Heart left ventricle (tissue), 16 donors: ENCODE measurements at regions not wholly inside any gene's neighbourhood (a gene's known extent, or its start where the extent isn't known, plus 50 kb on each side); places are given as distances from the start of the nearest gene placed in this dataset.
A peak's percentile ranks its signal among the peaks of the same experiment; 100 is the strongest.

Experiments
- ATAC-seq, 4 donors: fragments of 200-7000 bp; cut with Tn5 transposase; one replicate each; pipeline ENCODE4 v1.9.1; 2020 to 2022; ENCODE audit warnings: moderate library complexity in 4 of 4, mild to moderate bottlenecking in 3 of 4, moderate number of reproducible peaks in 1 of 4
- DNase-seq, 5 donors: peaks; one replicate each; pipeline ENCODE4 v3.0.0-alpha.2; 2020
- H3K27ac ChIP-seq, 12 donors: fragments of 200-600 bp; sonication (generic) in 4 of 12; one replicate each; pipeline versions ENCODE4 v1.5.0 to v1.8.0; 2016 to 2022; ENCODE audit warnings: mild to moderate bottlenecking in 2 of 12
- H3K27me3 ChIP-seq, 9 donors: fragments of 200-600 bp; sonication (generic) in 2 of 9; one replicate each; pipeline versions ENCODE4 v1.5.1 to v1.8.0; 2016 to 2022; ENCODE audit warnings: mild to moderate bottlenecking in 3 of 9
- H3K36me3 ChIP-seq, 9 donors: fragments of 200-600 bp; sonication (generic) in 2 of 9; one replicate each; pipeline versions ENCODE4 v1.5.0 to v1.8.0; 2018 to 2022; ENCODE audit warnings: mild to moderate bottlenecking in 2 of 9
- H3K4me1 ChIP-seq, 12 donors: fragments of 200-600 bp; sonication (generic) in 4 of 12; one replicate each; pipeline versions ENCODE4 v1.5.0 to v1.8.0; 2016 to 2022; ENCODE audit warnings: mild to moderate bottlenecking in 3 of 12
- H3K4me3 ChIP-seq, 12 donors: fragments of 200-600 bp; sonication (generic) in 4 of 12; one replicate each; pipeline versions ENCODE4 v1.5.0 to v1.8.0; 2017 to 2022; ENCODE audit warnings: mild to moderate bottlenecking in 9 of 12, moderate library complexity in 4 of 12
- H3K9me3 ChIP-seq, 12 donors: fragments of 200-600 bp; sonication (generic) in 4 of 12; one replicate each; pipeline versions ENCODE4 v1.5.0 to v1.8.0; 2016 to 2022; ENCODE audit warnings: mild to moderate bottlenecking in 1 of 12
- CTCF ChIP-seq, 12 donors: fragments of 200-600 bp; sonication (generic) in 4 of 12; IDR thresholded peaks; one replicate each; pipeline versions ENCODE4 v1.5.0 to v1.8.0; 2018 to 2022; ENCODE audit warnings: antibody characterized with exemption in 12 of 12, mild to moderate bottlenecking in 5 of 12
- POLR2A ChIP-seq, 2 donors: fragments of 450-650 bp; IDR thresholded peaks; one replicate each; pipeline ENCODE4 v1.6.1; 2017; ENCODE audit warnings: antibody characterized with exemption in 2 of 2, mild to moderate bottlenecking in 2 of 2, moderate library complexity in 2 of 2
- WGBS, 4 donors: extraction: QIAGEN DNeasy Blood & Tissue Kit in 2 of 4; methylation state at CpG; one replicate each; pipeline versions ENCODE4 v1.1.5 to v1.1.7; 2013 to 2018; 5-methylcytosine and 5-hydroxymethylcytosine counted together
- intact Hi-C, 10 donors: fragments of 100-400 bp; cut with DNase I; formaldehyde crosslinking; loops; one replicate each; pipeline versions ENCODE4 v1.11.1 to v1.14.2; 2022
- donor health status: ischemic (EF 13 %, LVEDD 7.1; RV severe dilation, severe dysfunction).
- donor health status: healthy with polysubstance abuse.
- donor health status: DM: no; HTN: yes; CAD: no.
- donor health status: DM: no; HTN: no; CAD: no.
- donor health status: ischemic (EF 25% LVEDD 6.9; RV normal size, moderate dysfunction).
- donor health status: ischemic (EF 25% LVEDD 5.7; RV mildly dilated, moderate dysfunction).
- donor health status: healthy.
- donor health status: DM: yes; HTN: yes; CAD: no.
- donor health status: ischemic (EF 35%, LVEDD 5.7; RV mildly dilated, moderate dysfunction).
- donor health status: nonischemic (EF 11% LVEDD 7.7; RV severe dilation, severe dysfunction).
- donor health status: DM: yes; HTN: yes; CAD: no.
- donor health status: PGD.
- donor health status: ischemic (EF 29% LVEDD 5.4; RV normal size, mild dysfunction).
- donor health status: nonischemic (EF 23%, LVEDD 6.1; RV moderate dilation, normal function).

DNA sequence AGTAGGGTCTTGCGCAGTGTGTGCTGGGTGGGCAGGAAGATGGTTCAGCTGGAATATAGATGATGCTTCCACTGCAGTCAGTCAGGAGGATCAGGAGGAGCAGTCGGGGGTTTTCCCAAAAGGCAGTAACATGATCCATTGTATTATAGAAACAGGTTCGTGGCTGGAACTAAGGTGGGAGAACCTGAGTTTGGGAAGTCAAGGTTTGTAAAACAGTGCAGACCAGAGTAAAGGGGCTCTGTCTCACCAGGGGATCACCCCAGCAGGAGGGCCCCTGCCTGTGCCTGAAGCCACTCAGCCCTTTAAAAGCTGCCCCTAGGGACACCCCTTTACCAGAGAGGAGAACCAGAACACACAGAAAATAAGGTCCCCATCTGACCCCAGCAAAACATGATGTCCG lies 213.4 kb downstream of the AUH start:
- peaks cover 0 to 18% (median 0%) of the 10 kb centered on the region in 12 donors for H3K9me3 ChIP-seq
- TF ChIP-seq POLR2A (IDR thresholded peaks at IDR 0.05) (no peak), CTCF (IDR thresholded peaks at IDR 0.05) (no peak)
- no peak for DNase-seq
- no peak overlapping the region for H3K27ac ChIP-seq
- H3K36me3 ChIP-seq, result no peaks in the 10 kb centered on the region
- no peaks in the 10 kb centered on the region for H3K27me3 ChIP-seq
- ATAC-seq, result no peak
- no peak overlapping the region for H3K4me3 ChIP-seq
- H3K4me1 ChIP-seq, result peaks cover 0 to 39% (median 0%) of the 10 kb centered on the region in 12 donors
- intact Hi-C loops, result no loop called here
- 45 to 71% (median 63%) methylated on average over 3 to 4 of the region's 4 CpGs for WGBS, 4 donors

DNA sequence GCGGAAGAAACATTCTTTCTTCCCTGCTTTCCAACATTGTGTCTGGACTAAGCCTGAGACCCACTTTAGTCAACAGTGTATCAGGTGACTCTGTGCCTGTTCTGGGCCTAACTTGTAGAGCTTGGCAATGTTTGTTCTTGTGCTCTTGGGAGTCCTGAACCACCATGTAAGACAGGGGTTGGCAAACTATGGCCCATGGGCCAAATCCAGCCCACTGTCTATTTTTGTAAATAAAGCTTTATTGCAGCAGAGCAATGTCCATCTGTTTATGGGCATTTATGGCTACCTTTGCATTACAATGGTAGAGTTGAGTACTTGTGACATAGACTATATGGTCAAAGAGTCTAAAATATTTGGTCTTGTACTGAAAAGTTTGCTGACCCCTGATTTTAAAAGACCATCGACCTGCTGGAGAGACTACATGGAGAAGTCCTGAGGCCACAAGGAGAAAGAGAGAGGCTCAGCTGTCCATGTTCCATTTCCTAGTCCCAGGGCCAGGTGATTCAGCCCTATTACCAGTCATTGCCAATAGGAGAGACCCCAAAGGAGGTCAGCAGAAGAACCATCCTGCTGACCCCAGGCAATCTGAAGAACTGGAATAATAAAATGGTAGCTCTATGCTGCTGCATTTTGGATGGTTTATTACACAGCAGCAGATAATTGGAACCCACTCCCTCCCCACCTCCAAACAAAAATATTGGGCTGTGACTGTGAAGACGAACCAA lies 211.3 kb downstream of the AUH start:
- Histone ChIP-seq H3K4me3 (no peak overlapping the region), H3K27me3 (no peaks in the 10 kb centered on the region), H3K36me3 (no peaks in the 10 kb centered on the region), H3K9me3 (peaks cover 0 to 18% (median 0%) of the 10 kb centered on the region in 12 donors), H3K4me1 (peaks cover 0 to 39% (median 0%) of the 10 kb centered on the region in 12 donors), H3K27ac (peak overlapping the region in 2 of 12 donors; percentile 17 to 34)
- no peak for DNase-seq
- no peak for ATAC-seq
- intact Hi-C loops, result loop anchor here in 1 of 10 donors (10.0 kb wide), 1 partner anchor 46 kb away; no protein-coding TSS in a partner anchor
- TF ChIP-seq CTCF (IDR thresholded peaks at IDR 0.05) (no peak), POLR2A (IDR thresholded peaks at IDR 0.05) (no peak)
- WGBS, 4 donors, result 85 to 93% (median 89%) methylated on average over 3 of the region's 3 CpGs

GRCh38 chr9:91150998-91151717 lies 210.6 kb downstream of the AUH start:
- ATAC-seq, result peak in 3 of 4 donors; percentile 31 to 45 (median 44)
- H3K4me3 ChIP-seq, result no peak overlapping the region
- 76 to 89% (median 85%) methylated on average over 5 of the region's 5 CpGs for WGBS, 4 donors
- DNase-seq, result no peak
- intact Hi-C loops, result loop anchor here in 1 of 10 donors (10.0 kb wide), 1 partner anchor 46 kb away; no protein-coding TSS in a partner anchor
- H3K27ac ChIP-seq, result peak overlapping the region in 1 of 12 donors; percentile 34
- TF ChIP-seq CTCF (IDR thresholded peaks at IDR 0.05) (no peak), POLR2A (IDR thresholded peaks at IDR 0.05) (no peak)
- H3K36me3 ChIP-seq, result no peaks in the 10 kb centered on the region
- H3K9me3 ChIP-seq, result peaks cover 0 to 18% (median 0%) of the 10 kb centered on the region in 12 donors
- H3K4me1 ChIP-seq, result peaks cover 0 to 39% (median 0%) of the 10 kb centered on the region in 12 donors
- no peaks in the 10 kb centered on the region for H3K27me3 ChIP-seq

DNA sequence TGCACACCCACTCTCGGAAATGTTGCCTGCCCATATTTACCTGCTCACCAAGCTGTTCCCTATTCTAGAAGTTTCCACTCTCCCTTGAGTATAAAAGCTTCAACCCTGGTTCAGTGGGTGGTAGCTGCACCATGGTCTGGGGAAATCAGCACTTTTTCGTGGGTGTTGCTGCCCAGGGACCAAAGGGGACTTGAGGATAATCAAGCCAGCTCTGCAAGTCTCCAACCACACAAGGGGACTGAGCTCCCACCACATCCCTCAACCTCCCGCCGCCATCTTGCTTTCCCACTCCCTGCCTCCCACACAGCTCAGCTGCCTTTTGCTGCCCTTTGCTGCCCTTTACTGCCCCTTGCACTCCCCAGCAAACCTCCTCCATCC lies 210.0 kb downstream of the AUH start:
- 83 to 87% (median 87%) methylated on average over 4 of the region's 4 CpGs for WGBS, 4 donors
- no peak for TF ChIP-seq CTCF (IDR thresholded peaks at IDR 0.05)
- TF ChIP-seq POLR2A (IDR thresholded peaks at IDR 0.05), result no peak
- H3K27ac ChIP-seq, result no peak overlapping the region

More for the DNA sequence above, 210.0 kb downstream of the AUH start:
- no peaks in the 10 kb centered on the region for H3K27me3 ChIP-seq
- H3K9me3 ChIP-seq, result peaks cover 0 to 18% (median 0%) of the 10 kb centered on the region in 12 donors
- peaks cover 0 to 38% (median 0%) of the 10 kb centered on the region in 12 donors for H3K4me1 ChIP-seq
- no peak for DNase-seq
- ATAC-seq, result no peak
- no peaks in the 10 kb centered on the region for H3K36me3 ChIP-seq
- no peak overlapping the region for H3K4me3 ChIP-seq
- intact Hi-C loops, result loop anchor here in 1 of 10 donors (10.0 kb wide), 1 partner anchor 47 kb away; no protein-coding TSS in a partner anchor
